ENCODE measurements at regions not wholly inside any gene's neighbourhood (a gene's known extent, or its start where the extent isn't known, plus 50 kb on each side); places are given as distances from the start of the nearest gene placed in this dataset.
"Not testable (repeated sequence)": the region's sequence is repeated elsewhere in the genome, so short reads cannot be mapped to it uniquely, and the experiment has no call there.

GRCh38 chr17:27065588-27065987, 228.3 kb upstream of the WSB1 start:
- no peak for DNase-seq (ENCODE audit: low spot score)

- DNase-seq (ENCODE audit: low spot score): no peak
These were observed 227.6 kb upstream of the WSB1 start for GRCh38 chr17:27066315-27066714.

GRCh38 chr17:27069842-27070508, 223.9 kb upstream of the WSB1 start:
- DNase-seq (ENCODE audit: low spot score): no peak

DNA sequence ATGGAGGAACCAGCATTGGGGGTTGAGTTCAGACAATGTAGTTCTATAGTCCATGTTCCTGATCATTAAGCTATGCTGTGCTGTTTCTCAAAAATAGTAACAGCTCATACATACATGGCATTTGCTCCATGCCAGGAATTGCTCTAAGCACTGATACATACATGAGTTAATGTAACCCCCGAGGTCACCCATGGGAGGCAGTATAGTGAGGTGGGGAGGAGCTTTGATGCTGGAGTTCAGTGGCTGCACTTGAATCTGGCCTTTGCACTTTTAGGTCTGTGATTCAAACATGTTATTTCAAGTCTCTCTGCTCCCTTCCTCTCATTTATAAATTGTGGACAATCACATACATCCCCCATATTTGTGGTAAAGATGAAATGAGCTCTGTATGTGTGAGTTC, 223.1 kb upstream of the WSB1 start:
- DNase-seq (ENCODE audit: low spot score): no peak

- DNase-seq (ENCODE audit: low spot score): no peak
These were observed 221.0 kb upstream of the WSB1 start for GRCh38 chr17:27072885-27073284.

- no peak for DNase-seq (ENCODE audit: low spot score)
These were observed 217.1 kb upstream of the WSB1 start for GRCh38 chr17:27076814-27077213.

DNA sequence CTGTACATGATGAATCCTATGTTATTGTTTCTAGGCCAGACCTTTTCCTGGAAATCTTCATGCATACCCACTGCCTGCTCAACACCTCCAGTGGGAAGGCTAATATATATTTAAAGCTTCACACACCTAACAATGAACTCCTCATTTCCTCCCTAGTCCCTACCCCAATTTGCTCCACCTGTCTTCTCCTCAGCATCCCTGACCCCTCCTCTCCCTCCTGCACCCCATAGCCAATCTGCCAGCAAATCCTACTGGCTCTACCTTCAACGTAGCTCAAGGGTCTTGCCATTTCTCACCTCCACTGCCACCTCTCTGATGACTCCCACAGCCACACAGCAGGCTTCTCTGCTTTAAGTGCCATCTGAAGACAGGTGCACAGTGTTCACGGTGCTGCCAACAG, 215.6 kb upstream of the WSB1 start:
- no peak for DNase-seq (ENCODE audit: low spot score)

DNA sequence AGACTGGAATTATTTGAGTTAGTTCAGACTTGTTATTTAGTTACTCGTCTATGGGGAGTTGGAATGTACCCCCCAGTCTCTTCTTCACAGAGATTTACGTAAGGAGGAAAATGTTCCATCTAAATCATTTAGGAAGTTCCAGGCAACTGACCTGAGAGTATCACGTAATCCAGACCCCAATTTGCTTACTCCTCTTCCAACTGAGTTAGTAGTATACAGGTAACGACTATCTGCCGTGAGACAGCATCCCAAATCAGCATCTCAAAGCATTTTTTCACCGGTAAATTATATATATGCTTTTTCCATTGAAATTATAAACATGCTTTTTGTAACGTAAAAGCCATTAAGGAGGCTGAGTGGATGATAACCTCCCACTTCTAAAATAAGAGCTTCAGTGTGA, 214.3 kb upstream of the WSB1 start:
- no peak for DNase-seq (ENCODE audit: low spot score)

GRCh38 chr17:27081002-27081638, 212.8 kb upstream of the WSB1 start:
- DNase-seq (ENCODE audit: low spot score): no peak

- DNase-seq (ENCODE audit: low spot score): no peak
These were observed 211.7 kb upstream of the WSB1 start for GRCh38 chr17:27082023-27082774.

GRCh38 chr17:27082775-27083154, 211.1 kb upstream of the WSB1 start:
- DNase-seq (ENCODE audit: low spot score): no peak

- no peak for DNase-seq (ENCODE audit: low spot score)
These were observed 210.3 kb upstream of the WSB1 start for GRCh38 chr17:27083408-27084185.

DNA sequence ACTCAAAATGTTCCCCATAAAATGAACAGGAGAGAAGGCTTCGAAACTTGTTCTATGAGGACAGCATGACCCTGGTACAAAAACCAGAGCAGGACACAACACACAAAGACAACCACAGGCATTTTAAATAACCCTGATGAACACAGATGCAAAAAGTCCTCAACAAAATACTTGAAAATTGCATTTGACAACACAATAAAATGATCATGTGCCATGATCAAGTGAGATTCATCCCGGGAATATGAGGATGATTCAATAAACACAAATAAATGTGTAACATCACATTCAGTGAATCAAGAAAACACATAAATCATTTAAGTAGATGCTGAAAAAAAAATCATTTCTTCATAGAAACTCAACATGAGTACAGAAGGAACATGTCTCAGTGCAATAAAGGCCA, 208.4 kb upstream of the WSB1 start:
- DNase-seq (ENCODE audit: low spot score): no peak

GRCh38 chr17:27086526-27086925, 207.4 kb upstream of the WSB1 start:
- DNase-seq (ENCODE audit: low spot score): no peak

DNA sequence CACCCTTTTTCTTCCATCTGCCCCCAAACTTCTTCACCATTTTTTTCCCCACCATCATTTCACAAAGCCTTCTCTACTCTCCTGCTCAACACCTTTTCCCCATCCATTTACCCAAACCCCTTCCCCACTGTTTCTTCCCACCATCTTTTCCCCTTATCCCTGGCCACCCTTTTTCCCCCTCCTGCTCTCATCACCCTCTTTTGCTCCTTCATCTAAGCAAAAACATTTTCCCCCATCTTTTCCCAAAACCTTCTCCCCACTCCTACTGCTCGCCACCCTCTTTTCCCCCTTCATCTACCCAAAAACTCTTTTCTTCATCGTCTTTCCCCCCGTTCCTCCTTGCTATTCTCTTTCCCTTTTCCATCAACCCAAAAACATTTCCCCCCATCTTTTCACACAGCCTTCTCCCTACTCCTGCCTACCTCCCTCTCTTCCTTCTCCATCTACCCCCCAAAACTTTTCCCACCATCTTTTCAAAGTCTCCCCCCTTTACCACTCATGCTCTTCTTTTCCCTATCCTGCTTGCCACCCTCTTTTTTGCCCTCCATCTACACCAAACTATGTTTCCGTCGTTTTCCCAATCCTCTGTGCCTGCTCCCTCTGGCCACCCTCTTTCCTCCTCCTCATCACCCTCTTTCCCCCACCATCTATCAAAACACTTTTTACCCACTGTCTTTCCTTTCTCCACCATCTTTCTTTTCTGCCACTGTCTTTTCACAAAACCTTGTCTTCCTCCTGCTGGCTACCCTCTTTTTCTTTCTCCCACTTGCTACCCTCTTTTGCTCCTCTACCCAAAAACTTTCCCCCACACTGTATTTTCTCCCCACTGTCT, 205.8 kb upstream of the WSB1 start:
- DNase-seq (ENCODE audit: low spot score): no peak

- DNase-seq (ENCODE audit: low spot score): no peak
These were observed 205.2 kb upstream of the WSB1 start for GRCh38 chr17:27088767-27089078.

DNA sequence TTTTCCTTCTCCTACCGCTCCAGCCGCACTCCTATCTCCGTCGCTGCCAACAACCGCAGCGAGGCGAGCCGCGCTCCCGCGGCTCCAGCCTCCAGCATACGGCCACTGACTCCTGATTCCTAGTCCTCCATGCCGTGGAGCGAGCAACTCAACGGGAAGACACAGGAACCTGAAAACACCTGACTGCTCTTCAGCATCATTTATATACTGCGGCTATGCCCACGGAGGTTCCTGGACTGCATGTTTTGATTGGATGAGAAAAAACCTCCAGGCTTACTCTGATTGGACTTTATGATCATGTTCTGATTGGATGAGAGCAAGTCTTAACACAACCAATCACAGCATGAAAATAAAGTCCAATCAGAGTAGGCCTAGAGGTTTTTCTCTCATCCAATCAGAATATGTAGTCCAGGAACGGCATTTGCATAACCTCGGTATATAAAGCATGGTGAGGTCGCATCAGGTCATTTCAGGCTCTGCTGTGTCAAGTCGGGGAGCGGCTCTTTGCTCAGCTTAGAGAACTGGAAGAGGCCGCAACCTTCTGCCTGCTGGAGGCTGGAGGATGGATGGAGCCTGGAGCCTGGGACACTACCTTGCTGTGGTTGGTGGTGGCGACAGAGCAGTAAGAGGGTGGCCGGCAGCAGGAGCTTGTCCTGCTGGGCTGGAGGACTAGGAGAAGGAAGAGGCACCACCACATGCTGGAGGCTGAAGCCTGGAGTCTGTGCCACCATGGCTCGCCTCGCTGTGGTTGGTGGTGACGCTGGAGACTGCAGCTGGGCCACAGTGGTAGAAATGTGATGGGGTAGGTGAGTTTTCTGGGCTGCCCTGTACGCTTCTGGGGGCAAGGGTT, 204.6 kb upstream of the WSB1 start:
- not testable (repeated sequence) for DNase-seq (ENCODE audit: low spot score)

DNA sequence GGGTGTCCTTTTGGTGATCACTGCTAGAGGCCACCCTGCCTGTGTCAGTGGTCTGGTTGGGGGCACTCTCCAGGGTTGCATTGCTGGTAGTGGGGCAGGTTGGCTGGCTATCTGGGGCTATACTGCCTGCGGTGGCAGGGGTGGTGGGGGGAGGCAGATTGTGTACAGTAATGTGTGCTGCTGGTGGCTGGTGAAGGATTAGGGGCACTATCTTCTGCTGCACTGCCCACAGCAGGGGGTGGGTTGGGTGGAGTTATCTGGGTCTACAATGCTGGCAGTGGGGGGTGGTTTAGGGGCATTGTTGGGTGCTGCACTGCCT, 204.0 kb upstream of the WSB1 start:
- DNase-seq (ENCODE audit: low spot score): no peak

- DNase-seq (ENCODE audit: low spot score): not testable (repeated sequence)
These were observed 203.4 kb upstream of the WSB1 start for GRCh38 chr17:27090450-27091042.

- no peak for DNase-seq (ENCODE audit: low spot score)
These were observed 202.8 kb upstream of the WSB1 start for GRCh38 chr17:27091043-27091497.

GRCh38 chr17:27094179-27094578, 199.7 kb upstream of the WSB1 start:
- DNase-seq (ENCODE audit: low spot score): not testable (repeated sequence)

All from CD4-positive, alpha-beta T cell treated with Interleukin-15 for 4 hours (primary cell).